ENCODE measurements at regions not wholly inside any gene's neighbourhood (a gene's known extent, or its start where the extent isn't known, plus 50 kb on each side); places are given as distances from the start of the nearest gene placed in this dataset.
"Not testable (repeated sequence)": the region's sequence is repeated elsewhere in the genome, so short reads cannot be mapped to it uniquely, and the experiment has no call there.

DNA sequence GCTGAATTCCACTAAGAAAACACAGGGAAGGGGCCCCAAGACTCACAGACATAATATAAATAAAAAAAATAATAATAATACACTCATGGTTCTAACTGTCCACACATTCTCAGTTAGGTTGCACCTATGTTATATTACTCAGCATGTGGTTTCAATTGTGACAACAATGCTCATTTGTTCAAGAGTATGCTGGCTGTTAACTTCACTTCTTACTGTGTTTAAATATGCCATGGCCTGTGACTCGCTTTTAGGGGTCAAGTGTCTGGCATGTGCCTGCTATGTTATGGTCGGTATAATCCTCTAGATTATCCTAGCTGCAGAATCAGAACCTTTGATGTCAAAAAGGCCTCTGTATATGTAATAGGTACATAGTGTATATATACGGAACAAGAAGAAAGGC, 324.8 kb upstream of the INTU start:
- DNase-seq (ENCODE audit: low spot score) (no peak), ATAC-seq (no peak)
- H3K36me3 Mint-ChIP-seq, result peaks cover 9% of the 10 kb centered on the region
- no peak overlapping the region for H3K4me3 Mint-ChIP-seq
- peaks cover 17% of the 10 kb centered on the region for H3K9me3 Mint-ChIP-seq
- H3K27ac Mint-ChIP-seq, result no peak overlapping the region
- no peaks in the 10 kb centered on the region for H3K27me3 Mint-ChIP-seq
- no peaks in the 10 kb centered on the region for H3K4me1 Mint-ChIP-seq (ENCODE audit: low read depth in 2 of 2)

DNA sequence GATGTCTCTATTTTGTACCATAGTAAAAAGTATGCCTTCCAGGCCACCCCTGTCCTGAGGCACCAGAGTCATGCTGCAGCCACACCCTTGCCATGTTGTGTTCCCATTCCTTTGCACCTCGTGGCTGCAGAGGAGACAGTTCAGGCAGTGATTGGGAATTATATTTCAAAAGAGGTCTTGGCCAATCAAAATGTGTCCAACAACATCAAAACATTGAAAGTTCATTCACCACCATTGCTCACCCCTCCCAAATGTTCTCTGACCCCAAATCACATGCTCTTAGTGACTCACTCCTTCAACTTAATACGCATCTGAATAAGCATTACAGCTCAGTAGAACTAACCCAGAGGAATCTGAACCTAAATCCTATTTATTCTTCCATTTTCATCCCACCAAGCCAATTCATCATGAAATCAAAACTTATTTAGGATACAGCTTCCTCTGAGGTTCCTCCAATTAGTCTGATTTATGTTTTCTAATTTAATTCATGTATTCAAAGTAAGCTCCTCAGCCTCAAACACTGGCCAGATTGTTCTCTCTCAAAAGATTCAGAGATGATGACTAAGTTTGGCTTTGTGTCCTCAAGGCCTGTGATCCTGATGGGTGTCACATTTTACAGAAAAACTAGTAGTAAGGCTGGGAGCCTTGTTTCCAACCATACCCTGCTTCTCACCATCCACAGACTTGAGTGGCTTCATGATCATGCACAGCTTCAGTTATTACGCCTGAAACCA, 323.2 kb upstream of the INTU start:
- H3K36me3 Mint-ChIP-seq, result peaks cover 19% of the 10 kb centered on the region
- H3K4me1 Mint-ChIP-seq (ENCODE audit: low read depth in 2 of 2), result no peaks in the 10 kb centered on the region
- DNase-seq (ENCODE audit: low spot score) (no peak), ATAC-seq (no peak)
- peaks cover 25% of the 10 kb centered on the region for H3K9me3 Mint-ChIP-seq
- no peak overlapping the region for H3K4me3 Mint-ChIP-seq
- no peak overlapping the region for H3K27ac Mint-ChIP-seq
- no peaks in the 10 kb centered on the region for H3K27me3 Mint-ChIP-seq

DNA sequence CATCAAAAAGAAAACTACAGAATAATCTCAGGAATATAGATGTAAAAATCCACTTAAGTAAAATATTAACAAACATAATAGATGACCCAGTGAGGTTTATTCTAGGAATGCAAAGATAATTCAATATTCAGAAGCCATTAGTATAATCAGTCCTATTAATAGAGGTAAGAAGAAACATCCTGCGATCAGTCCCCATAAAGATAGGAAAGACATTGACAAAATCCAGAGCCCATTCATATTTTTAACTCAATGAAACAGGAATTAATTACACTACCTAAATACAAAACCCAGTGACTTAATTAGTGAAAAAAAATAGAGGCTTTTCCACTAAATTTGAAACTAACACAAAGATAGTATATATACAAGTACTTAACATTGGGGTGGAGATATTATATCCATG, 321.4 kb upstream of the INTU start:
- Mint-ChIP-seq H3K9me3 (peaks cover 30% of the 10 kb centered on the region), H3K36me3 (peaks cover 19% of the 10 kb centered on the region), H3K27ac (no peak overlapping the region), H3K4me3 (no peak overlapping the region), H3K4me1 (ENCODE audit: low read depth in 2 of 2) (no peaks in the 10 kb centered on the region), H3K27me3 (no peaks in the 10 kb centered on the region)
- ATAC-seq (no peak), DNase-seq (ENCODE audit: low spot score) (no peak)

DNA sequence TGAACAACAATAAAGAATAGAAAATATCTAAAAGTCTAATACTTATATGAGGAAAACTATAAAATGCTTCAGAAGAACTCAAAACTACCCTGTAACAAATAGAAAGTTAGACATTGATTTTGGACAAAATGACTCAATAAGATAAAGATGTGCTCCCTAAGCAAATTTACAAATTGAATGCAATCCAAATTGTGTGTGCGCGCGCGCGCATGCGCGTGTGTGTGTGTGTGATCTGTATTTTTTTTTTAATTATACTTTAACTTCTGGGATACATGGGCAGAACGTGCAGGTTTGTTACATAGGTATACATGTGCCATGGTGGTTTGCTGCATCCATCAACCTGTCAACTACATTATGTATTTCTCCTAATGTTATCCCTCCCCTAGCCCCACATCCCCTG, 320.8 kb upstream of the INTU start:
- Mint-ChIP-seq H3K4me1 (ENCODE audit: low read depth in 2 of 2) (no peaks in the 10 kb centered on the region), H3K4me3 (no peak overlapping the region), H3K27ac (no peak overlapping the region), H3K36me3 (peaks cover 19% of the 10 kb centered on the region), H3K9me3 (peaks cover 25% of the 10 kb centered on the region), H3K27me3 (no peaks in the 10 kb centered on the region)
- ATAC-seq (no peak), DNase-seq (ENCODE audit: low spot score) (no peak)

DNA sequence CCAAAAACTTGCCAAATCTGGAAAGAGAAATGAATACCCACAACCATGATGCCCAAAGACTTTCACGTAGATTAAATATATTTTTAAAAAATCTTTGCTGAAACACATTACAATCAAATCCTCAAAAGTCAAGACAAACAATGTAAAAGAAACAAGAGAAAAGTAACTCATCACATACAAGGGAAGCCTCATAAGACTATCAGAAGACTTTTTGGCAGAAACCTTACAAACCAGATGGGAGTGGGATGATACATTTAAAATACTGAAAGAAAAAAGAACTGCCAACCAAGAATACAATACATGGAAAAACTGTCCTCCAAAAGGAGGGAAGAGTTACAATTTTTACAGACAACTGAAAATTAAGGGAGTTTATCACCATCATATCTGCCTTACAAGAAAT, 319.0 kb upstream of the INTU start:
- no peak overlapping the region for H3K4me3 Mint-ChIP-seq
- peaks cover 25% of the 10 kb centered on the region for H3K9me3 Mint-ChIP-seq
- no peak for DNase-seq (ENCODE audit: low spot score)
- H3K4me1 Mint-ChIP-seq (ENCODE audit: low read depth in 2 of 2), result no peaks in the 10 kb centered on the region
- peaks cover 19% of the 10 kb centered on the region for H3K36me3 Mint-ChIP-seq
- no peak overlapping the region for H3K27ac Mint-ChIP-seq
- H3K27me3 Mint-ChIP-seq, result no peaks in the 10 kb centered on the region
- ATAC-seq, result no peak

DNA sequence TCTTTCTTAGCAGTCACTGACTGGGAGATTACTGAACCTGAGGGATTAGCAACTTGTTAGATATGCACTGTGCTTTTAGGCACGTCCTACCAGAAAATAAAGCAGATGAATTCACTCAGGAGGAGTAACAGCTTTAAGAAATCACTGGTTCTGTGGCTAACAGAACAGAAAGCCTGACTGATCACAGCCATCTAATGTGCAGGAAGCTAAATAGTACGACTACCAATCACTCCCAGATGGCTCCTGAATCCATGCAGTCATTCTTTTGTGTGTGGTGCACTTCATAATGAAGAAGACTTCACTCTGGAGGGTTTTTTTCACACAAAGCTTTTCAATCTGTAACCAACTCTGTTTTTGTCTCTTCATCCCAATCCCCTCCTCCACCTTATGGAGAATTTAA, 305.3 kb upstream of the INTU start:
- H3K36me3 Mint-ChIP-seq, result no peaks in the 10 kb centered on the region
- peaks cover 29% of the 10 kb centered on the region for H3K9me3 Mint-ChIP-seq
- DNase-seq (ENCODE audit: low spot score) (no peak), ATAC-seq (no peak)
- H3K27ac Mint-ChIP-seq, result no peak overlapping the region
- H3K27me3 Mint-ChIP-seq, result no peaks in the 10 kb centered on the region
- no peak overlapping the region for H3K4me3 Mint-ChIP-seq
- no peaks in the 10 kb centered on the region for H3K4me1 Mint-ChIP-seq (ENCODE audit: low read depth in 2 of 2)

DNA sequence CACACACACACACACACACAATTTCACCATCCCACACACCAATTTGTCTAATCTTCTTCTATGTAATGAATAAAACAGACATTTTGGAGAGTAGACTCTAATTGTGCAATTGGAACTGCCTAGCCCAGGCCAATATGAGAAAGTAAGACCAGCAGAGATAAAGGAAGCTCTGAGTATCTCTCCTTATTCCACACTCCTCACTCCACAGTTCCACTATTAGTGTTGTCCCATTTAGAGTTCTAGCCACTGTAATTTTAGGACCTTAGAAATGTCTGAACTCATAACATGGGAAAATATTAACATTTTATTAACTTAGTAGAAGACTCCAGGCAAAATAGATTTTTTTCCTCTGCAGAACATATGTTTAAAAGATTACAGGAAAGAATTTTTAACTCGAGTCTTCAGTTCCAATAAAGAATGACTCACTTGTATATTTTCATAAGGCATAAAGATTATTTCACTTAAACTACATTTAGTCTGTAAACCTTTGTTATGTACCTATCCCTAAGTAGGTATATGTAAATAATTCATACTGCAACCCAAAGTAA, 297.6 kb upstream of the INTU start:
- H3K27ac Mint-ChIP-seq, result no peak overlapping the region
- DNase-seq (ENCODE audit: low spot score), result no peak
- H3K4me3 Mint-ChIP-seq, result no peak overlapping the region
- no peaks in the 10 kb centered on the region for H3K36me3 Mint-ChIP-seq
- no peak for ATAC-seq
- H3K4me1 Mint-ChIP-seq (ENCODE audit: low read depth in 2 of 2), result no peaks in the 10 kb centered on the region
- peaks cover 13% of the 10 kb centered on the region for H3K9me3 Mint-ChIP-seq
- H3K27me3 Mint-ChIP-seq, result no peaks in the 10 kb centered on the region

DNA sequence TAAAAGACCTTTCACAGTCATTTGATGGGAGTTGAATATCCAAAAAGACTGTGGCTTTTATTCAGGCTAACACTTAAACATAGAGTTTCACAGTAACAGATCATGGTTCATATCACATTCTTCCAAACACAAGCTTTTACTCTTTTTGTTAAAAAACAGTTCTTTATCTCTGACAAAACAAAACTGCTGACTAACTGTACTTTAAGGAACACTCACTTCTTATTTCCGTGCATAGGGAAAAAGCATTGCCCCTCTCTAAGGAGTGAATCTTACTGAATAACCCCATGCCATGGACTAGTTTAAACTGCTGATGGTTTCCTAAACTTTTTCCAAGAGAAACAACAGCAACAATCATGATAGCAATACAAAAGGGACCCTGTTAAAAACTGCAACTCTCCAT, 297.0 kb upstream of the INTU start:
- Mint-ChIP-seq H3K9me3 (peaks cover 13% of the 10 kb centered on the region), H3K27ac (no peak overlapping the region), H3K4me1 (ENCODE audit: low read depth in 2 of 2) (no peaks in the 10 kb centered on the region), H3K27me3 (no peaks in the 10 kb centered on the region), H3K4me3 (no peak overlapping the region), H3K36me3 (no peaks in the 10 kb centered on the region)
- ATAC-seq, result no peak
- DNase-seq (ENCODE audit: low spot score), result no peak

DNA sequence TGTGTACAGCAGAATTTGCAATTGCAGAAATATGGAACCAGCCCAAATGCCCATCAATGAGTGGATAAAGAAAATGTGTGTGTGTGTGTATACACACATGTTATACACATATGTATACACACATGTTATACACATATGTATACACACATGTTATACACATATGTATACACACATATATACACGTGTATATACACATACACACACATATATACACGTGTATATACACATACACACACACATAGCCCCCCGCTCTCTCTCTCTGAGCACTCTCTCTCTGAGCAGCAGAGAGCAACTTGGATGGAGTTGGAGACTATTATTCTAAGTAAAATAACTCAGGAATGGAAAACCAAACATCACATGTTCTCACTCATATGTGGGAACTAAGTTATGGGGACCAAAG, 289.6 kb upstream of the INTU start:
- not testable (repeated sequence) for H3K27ac Mint-ChIP-seq; ATAC-seq; H3K4me1 Mint-ChIP-seq (ENCODE audit: low read depth in 2 of 2); DNase-seq (ENCODE audit: low spot score); H3K36me3 Mint-ChIP-seq; H3K4me3 Mint-ChIP-seq; H3K27me3 Mint-ChIP-seq
- H3K9me3 Mint-ChIP-seq, result peaks cover 14% of the 10 kb centered on the region

DNA sequence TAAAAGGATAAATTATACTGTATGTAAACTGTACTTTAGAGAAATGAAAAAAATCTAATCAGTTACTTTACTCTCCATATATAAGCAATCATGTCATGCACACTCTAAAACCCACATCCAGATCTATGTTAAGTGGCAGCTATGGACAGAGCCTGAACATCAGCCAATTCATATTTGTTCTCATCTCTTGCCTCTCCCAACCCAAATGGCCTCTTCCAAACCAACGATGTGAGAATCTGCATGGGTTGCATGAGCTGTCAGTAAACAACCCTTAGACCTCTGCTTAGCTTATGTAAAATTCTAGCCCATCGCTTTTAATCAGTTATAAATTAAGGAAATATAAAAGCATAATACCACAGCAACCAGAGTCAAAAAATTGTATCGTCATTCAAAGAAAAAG, 288.7 kb upstream of the INTU start:
- no peak overlapping the region for H3K27ac Mint-ChIP-seq
- ATAC-seq, result no peak
- no peak for DNase-seq (ENCODE audit: low spot score)
- no peaks in the 10 kb centered on the region for H3K36me3 Mint-ChIP-seq
- no peak overlapping the region for H3K4me3 Mint-ChIP-seq
- peaks cover 14% of the 10 kb centered on the region for H3K9me3 Mint-ChIP-seq
- H3K4me1 Mint-ChIP-seq (ENCODE audit: low read depth in 2 of 2), result no peaks in the 10 kb centered on the region
- H3K27me3 Mint-ChIP-seq, result no peaks in the 10 kb centered on the region

DNA sequence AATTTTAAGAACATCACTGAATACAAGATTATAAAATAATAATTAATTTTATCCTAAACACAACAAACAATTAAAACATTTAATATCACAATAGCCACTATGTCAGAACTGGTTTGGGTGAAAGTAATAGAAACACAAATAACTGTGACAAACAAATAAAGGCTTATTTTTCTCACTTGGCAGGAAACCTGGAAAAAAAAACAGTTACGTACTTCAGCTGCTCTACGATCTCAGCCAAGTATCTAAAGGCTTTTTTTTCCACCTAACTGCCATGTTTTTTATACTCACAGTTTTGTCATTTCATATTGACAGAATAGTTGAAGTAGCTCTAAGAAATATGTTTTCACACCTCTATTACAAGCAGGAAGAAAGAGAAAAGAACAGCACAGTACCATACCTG, 284.8 kb upstream of the INTU start:
- no peak overlapping the region for H3K4me3 Mint-ChIP-seq
- ATAC-seq, result no peak

DNA sequence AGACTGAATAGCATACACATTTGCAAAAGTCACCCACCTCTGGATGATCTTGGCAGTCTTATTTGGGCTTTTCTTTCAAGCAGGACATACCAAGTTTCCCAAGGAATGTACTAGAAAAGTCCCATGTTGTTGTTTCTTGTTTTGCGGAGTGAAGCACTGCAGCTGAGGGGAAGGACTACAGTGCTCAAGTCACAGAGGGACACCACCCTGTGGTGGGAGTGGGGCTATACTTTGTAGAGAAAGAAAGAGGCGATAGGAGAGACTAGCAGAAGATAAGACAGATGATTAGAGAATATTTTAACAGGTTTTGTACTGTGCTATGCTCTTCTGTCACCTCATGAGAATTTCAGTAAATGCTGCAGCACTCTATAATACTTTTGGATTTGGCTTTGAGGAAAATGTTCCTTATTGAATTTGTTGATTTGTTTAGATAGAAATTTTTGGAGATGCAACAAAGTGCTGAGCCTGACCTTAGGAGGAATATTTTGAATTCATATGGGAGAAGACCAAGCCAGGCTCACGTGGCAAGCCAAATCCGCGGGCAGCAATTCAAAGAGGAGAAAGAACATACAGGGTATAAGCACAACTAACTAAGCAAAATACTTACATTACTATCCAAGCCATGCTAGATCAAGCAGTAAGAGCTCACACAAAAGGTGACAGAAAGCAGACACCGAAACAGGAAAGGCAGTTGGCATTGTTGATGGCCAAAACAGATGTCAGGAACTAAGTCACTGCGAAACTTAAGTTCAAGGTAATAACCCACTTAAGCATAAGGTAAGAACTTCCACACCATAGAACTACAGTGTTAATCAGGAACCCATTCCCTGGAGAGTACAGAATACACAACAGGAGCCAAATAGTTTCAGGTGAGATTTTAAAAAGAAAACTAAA, 280.3 kb upstream of the INTU start:
- no peak overlapping the region for H3K4me3 Mint-ChIP-seq
- peaks cover 16% of the 10 kb centered on the region for H3K9me3 Mint-ChIP-seq
- no peaks in the 10 kb centered on the region for H3K36me3 Mint-ChIP-seq
- no peak overlapping the region for H3K27ac Mint-ChIP-seq
- no peaks in the 10 kb centered on the region for H3K27me3 Mint-ChIP-seq
- ATAC-seq (no peak), DNase-seq (ENCODE audit: low spot score) (no peak)
- H3K4me1 Mint-ChIP-seq (ENCODE audit: low read depth in 2 of 2), result no peaks in the 10 kb centered on the region

More for the DNA sequence above, 284.8 kb upstream of the INTU start:
- H3K27ac Mint-ChIP-seq, result no peak overlapping the region
- no peaks in the 10 kb centered on the region for H3K4me1 Mint-ChIP-seq (ENCODE audit: low read depth in 2 of 2)
- peaks cover 15% of the 10 kb centered on the region for H3K9me3 Mint-ChIP-seq
- no peaks in the 10 kb centered on the region for H3K27me3 Mint-ChIP-seq
- H3K36me3 Mint-ChIP-seq, result no peaks in the 10 kb centered on the region
- no peak for DNase-seq (ENCODE audit: low spot score)

DNA sequence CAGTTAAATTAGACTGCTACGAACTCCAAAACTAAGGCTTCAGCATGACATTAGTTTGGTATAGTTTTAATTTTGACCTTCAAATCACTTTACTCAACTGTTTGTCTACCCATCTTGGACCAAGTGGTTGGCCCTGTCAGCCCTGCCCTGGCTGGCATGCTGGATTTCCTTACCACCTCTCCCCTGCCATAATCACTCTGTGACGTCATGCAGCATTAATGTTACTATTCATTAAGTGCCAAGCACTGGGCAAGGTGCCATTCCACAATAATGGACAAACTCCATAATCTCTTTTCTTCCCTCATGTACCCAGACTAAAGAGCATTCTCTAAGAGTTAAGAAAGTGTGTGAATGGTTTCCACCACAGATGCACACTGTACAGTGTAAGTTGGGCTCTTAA, 277.0 kb upstream of the INTU start:
- H3K36me3 Mint-ChIP-seq, result no peaks in the 10 kb centered on the region
- no peak overlapping the region for H3K4me3 Mint-ChIP-seq
- DNase-seq (ENCODE audit: low spot score) (no peak), ATAC-seq (no peak)
- no peaks in the 10 kb centered on the region for H3K4me1 Mint-ChIP-seq (ENCODE audit: low read depth in 2 of 2)
- no peak overlapping the region for H3K27ac Mint-ChIP-seq
- H3K9me3 Mint-ChIP-seq, result peaks cover 16% of the 10 kb centered on the region
- H3K27me3 Mint-ChIP-seq, result no peaks in the 10 kb centered on the region

DNA sequence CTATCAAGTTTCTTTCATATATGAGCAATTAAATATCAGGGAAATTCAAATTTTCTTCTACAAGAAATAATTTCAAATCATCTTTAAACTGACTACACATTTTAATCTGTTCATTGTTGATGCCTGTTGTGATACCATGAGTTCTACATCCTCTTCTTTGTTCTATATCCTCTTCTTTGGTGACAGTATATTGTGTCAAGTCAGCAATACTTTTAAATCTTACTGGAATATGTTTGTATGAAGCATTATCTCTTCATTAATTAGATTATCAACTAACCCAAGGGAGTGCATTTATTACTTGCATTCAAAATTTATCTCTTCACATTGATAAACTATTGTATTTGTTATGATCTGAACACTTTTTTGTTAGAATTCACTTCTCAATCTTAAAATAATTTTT, 275.0 kb upstream of the INTU start:
- DNase-seq (ENCODE audit: low spot score), result no peak
- Mint-ChIP-seq H3K9me3 (peaks cover 7% of the 10 kb centered on the region), H3K36me3 (no peaks in the 10 kb centered on the region), H3K27ac (no peak overlapping the region), H3K4me1 (ENCODE audit: low read depth in 2 of 2) (no peaks in the 10 kb centered on the region), H3K27me3 (no peaks in the 10 kb centered on the region), H3K4me3 (no peak overlapping the region)
- ATAC-seq, result no peak

Measured in natural killer cell treated with Interleukin-12 subunit alpha and Interleukin-12 subunit beta and Interleukin-15 and Interleukin-18, amount 100 ng/mL, for 72 hours (primary cell).